Endothelial cell of umbilical vein (primary cell): ENCODE measurements at regions not wholly inside any gene's neighbourhood (a gene's known extent, or its start where the extent isn't known, plus 50 kb on each side); places are given as distances from the start of the nearest gene placed in this dataset.

Experiments
- BruUV-seq: library from RNA; stranded (reverse); fragments of 400-500 nt; replicated peaks from 2 replicates; lab custom pipeline; 2021; lab: Mats Ljungman, UMichigan
- CTCF ChIA-PET: fragments of 300-600, 350-600 bp; sonication (Branson Sonifier 250); formaldehyde crosslinking; loops from one replicate; lab custom pipeline; 2021; ENCODE audit warnings: antibody characterized with exemption, inconsistent platforms; lab: Charles Lee
- POLR2A ChIA-PET: fragments of 300-600, 350-600 bp; sonication (Branson Sonifier 250); formaldehyde crosslinking; loops from one replicate; lab custom pipeline; 2021; ENCODE audit warnings: antibody characterized with exemption, inconsistent platforms; lab: Charles Lee
- DNase-seq: peaks from one replicate; pipeline ENCODE4 v3.0.0-alpha.2; 2011; ENCODE audit warnings: low read depth, low spot score
- FAIRE-seq: peaks from 2 replicates; lab custom pipeline; 2011; peaks lifted over from hg19 to GRCh38; lab: Jason Lieb, UNC
- H2AFZ ChIP-seq: 2 replicates; pipeline ENCODE4 v1.6.0; 2012; ENCODE audit warnings: low read depth, low read length, control low read depth, inconsistent platforms
- H3K27ac ChIP-seq: 2 replicates; pipeline ENCODE4 v1.5.1; 2011; ENCODE audit warnings: low read depth, mild to moderate bottlenecking, control low read depth, low read length, moderate library complexity; ENCODE audit not compliant: insufficient read depth
- H3K27me3 ChIP-seq, 2 experiments: 2 replicates each; pipeline versions ENCODE4 v1.6.0 to v1.6.1; 2011; ENCODE audit warnings: low read length in 2 of 2, mixed read lengths in 1 of 2; ENCODE audit not compliant: control insufficient read depth in 2 of 2, insufficient read depth in 2 of 2
- H3K36me3 ChIP-seq, 2 experiments: 2 replicates in 1 of 2; 3 replicates in 1 of 2; pipeline ENCODE4 v1.5.1; 2011; ENCODE audit warnings: low read length in 2 of 2, mild to moderate bottlenecking in 1 of 2, moderate library complexity in 1 of 2; ENCODE audit not compliant: control insufficient read depth in 2 of 2, insufficient read depth in 2 of 2; ENCODE audit errors: extremely low read depth in 1 of 2
- H3K4me1 ChIP-seq: 3 replicates; pipeline ENCODE4 v1.5.1; 2011; ENCODE audit warnings: mild to moderate bottlenecking, low read length; ENCODE audit not compliant: control insufficient read depth, insufficient read depth; ENCODE audit errors: extremely low read depth
- H3K4me2 ChIP-seq: 2 replicates; pipeline ENCODE4 v1.6.1; 2011; ENCODE audit warnings: low read length, control low read depth, mixed read lengths; ENCODE audit not compliant: insufficient read depth
- H3K4me3 ChIP-seq, 3 experiments: fragments of 200-600 bp in 1 of 3; sonication (generic), shearing (Covaris generic) in 1 of 3; replicated peaks in 1 of 3; 2 replicates each; pipeline ENCODE4 v1.5.1; 2011 to 2016; ENCODE audit warnings: control low read depth in 3 of 3, low read length in 3 of 3, mild to moderate bottlenecking in 2 of 3, inconsistent platforms in 1 of 3, low read depth in 1 of 3, moderate library complexity in 1 of 3; ENCODE audit not compliant: insufficient read depth in 1 of 3
- H3K79me2 ChIP-seq: 2 replicates; pipeline ENCODE4 v1.6.0; 2012; ENCODE audit warnings: low read length, inconsistent platforms; ENCODE audit not compliant: control insufficient read depth, insufficient read depth
- H3K9ac ChIP-seq: replicated peaks from 2 replicates; pipeline ENCODE3; 2011; ENCODE audit warnings: low read length, control low read depth; ENCODE audit not compliant: insufficient read depth; ENCODE audit errors: extremely low read depth
- H3K9me1 ChIP-seq: replicated peaks from 3 replicates; pipeline ENCODE4 v1.6.0; 2011; ENCODE audit warnings: mild to moderate bottlenecking, low read length; ENCODE audit not compliant: control insufficient read depth, insufficient read depth; ENCODE audit errors: extremely low read depth
- H3K9me3 ChIP-seq: replicated peaks from 2 replicates; pipeline ENCODE4 v1.5.1; 2012; ENCODE audit warnings: low read length, inconsistent platforms; ENCODE audit not compliant: control insufficient read depth, insufficient read depth
- H4K20me1 ChIP-seq: replicated peaks from 2 replicates; pipeline ENCODE3; 2011; ENCODE audit warnings: mild to moderate bottlenecking, low read length; ENCODE audit not compliant: control insufficient read depth, insufficient read depth; ENCODE audit errors: extremely low read depth
- CTCF ChIP-seq, 2 donors: IDR thresholded peaks; 1 replicate in 1 of 2; 2 replicates in 1 of 2; pipeline ENCODE4 v1.5.1; 2011; ENCODE audit warnings: low read length in 2 of 2, mild to moderate bottlenecking in 2 of 2, moderate library complexity in 2 of 2, control low read depth in 1 of 2, inconsistent platforms in 1 of 2, low read depth in 1 of 2; ENCODE audit not compliant: insufficient read depth in 1 of 2; ENCODE audit errors: extremely low read depth in 1 of 2
- EZH2 ChIP-seq: IDR thresholded peaks from 2 replicates; pipeline ENCODE4 v1.6.1; 2012; ENCODE audit warnings: borderline replicate concordance, low read depth, mild to moderate bottlenecking, moderate library complexity, low read length, inconsistent platforms; ENCODE audit not compliant: severe bottlenecking
- FOS ChIP-seq: IDR thresholded peaks from 2 replicates; pipeline ENCODE4 v1.6.1; 2011; ENCODE audit warnings: mild to moderate bottlenecking, low read length, moderate library complexity, borderline replicate concordance; ENCODE audit not compliant: insufficient read depth
- GATA2 ChIP-seq: IDR thresholded peaks from 2 replicates; pipeline ENCODE4 v1.7.0; 2011; ENCODE audit warnings: low read depth, mild to moderate bottlenecking, moderate library complexity, mixed read lengths, low read length; ENCODE audit not compliant: insufficient read length, insufficient read depth
- JUN ChIP-seq: IDR thresholded peaks from 2 replicates; pipeline ENCODE4 v1.6.1; 2011; ENCODE audit warnings: borderline replicate concordance, low read depth; ENCODE audit not compliant: insufficient read length, insufficient read depth
- MAX ChIP-seq: IDR thresholded peaks from 2 replicates; pipeline ENCODE4 v1.6.1; 2011; ENCODE audit not compliant: insufficient read depth, insufficient read length
- MYC ChIP-seq: IDR thresholded peaks from one replicate; pipeline ENCODE4 v1.6.1; 2011; ENCODE audit warnings: mild to moderate bottlenecking, low read depth, low read length
- POLR2A ChIP-seq: IDR thresholded peaks from 2 replicates; pipeline ENCODE4 v1.6.1; 2012; ENCODE audit warnings: low read depth, mild to moderate bottlenecking, control low read depth, low read length
- POLR2AphosphoS5 ChIP-seq: IDR thresholded peaks from 2 replicates; pipeline ENCODE4 v1.6.1; 2012; ENCODE audit warnings: low read depth, mild to moderate bottlenecking, control low read depth, low read length, moderate library complexity; ENCODE audit not compliant: insufficient read depth
- dilution Hi-C: fragments of 300-500 bp; cut with MboI; formaldehyde crosslinking; loops from one replicate; pipeline ENCODE4 v1.15.0; 2019; ENCODE audit warnings: low sequenced_read_pairs; ENCODE audit not compliant: extremely low pct_ligation_motif_present
- intact Hi-C: fragments of 100-400 bp; cut with micrococcal nuclease; formaldehyde crosslinking; loops from one replicate; pipeline ENCODE4 v1.10.0; 2022

GRCh38 chr5:143570989-143571388, 167.5 kb upstream of the NR3C1 start:
- Histone ChIP-seq H3K4me2 (no peak overlapping the region), H3K36me3 (no peaks in the 10 kb centered on the region), H3K4me3 (no peak overlapping the region), H3K9me1 (no peaks in the 10 kb centered on the region), H3K4me1 (no peaks in the 10 kb centered on the region), H2AFZ (no peak overlapping the region), H3K27ac (no peak overlapping the region), H3K27me3 (no peaks in the 10 kb centered on the region), H3K9ac (no peak overlapping the region), H4K20me1 (no peaks in the 10 kb centered on the region), H3K79me2 (no peaks in the 10 kb centered on the region), H3K9me3 (no peaks in the 10 kb centered on the region)
- intact Hi-C loops = no loop called here
- dilution Hi-C loops = no loop called here
- FAIRE-seq = no peak
- POLR2A ChIA-PET = no interaction called here
- BruUV-seq = no TSS peak
- DNase-seq = no peak
- CTCF ChIA-PET = interaction anchor here (1.6 kb wide), 1 partner anchor 11 kb away, joined by 5 read pairs; no protein-coding TSS in a partner anchor
- no peak for TF ChIP-seq MYC
- no peak for TF ChIP-seq POLR2AphosphoS5
- TF ChIP-seq FOS = no peak
- no peak for TF ChIP-seq CTCF (IDR thresholded peaks at IDR 0.05; ENCODE audit: extremely low read depth in 1 of 2, insufficient read depth in 1 of 2, low read depth in 1 of 2, low read length in 2 of 2)
- no peak for TF ChIP-seq POLR2A
- TF ChIP-seq MAX = no peak
- TF ChIP-seq EZH2 = no peak
- TF ChIP-seq JUN = no peak
- no peak for TF ChIP-seq GATA2
